ENCODE measurements at regions not wholly inside any gene's neighbourhood (a gene's known extent, or its start where the extent isn't known, plus 50 kb on each side); places are given as distances from the start of the nearest gene placed in this dataset.

DNA sequence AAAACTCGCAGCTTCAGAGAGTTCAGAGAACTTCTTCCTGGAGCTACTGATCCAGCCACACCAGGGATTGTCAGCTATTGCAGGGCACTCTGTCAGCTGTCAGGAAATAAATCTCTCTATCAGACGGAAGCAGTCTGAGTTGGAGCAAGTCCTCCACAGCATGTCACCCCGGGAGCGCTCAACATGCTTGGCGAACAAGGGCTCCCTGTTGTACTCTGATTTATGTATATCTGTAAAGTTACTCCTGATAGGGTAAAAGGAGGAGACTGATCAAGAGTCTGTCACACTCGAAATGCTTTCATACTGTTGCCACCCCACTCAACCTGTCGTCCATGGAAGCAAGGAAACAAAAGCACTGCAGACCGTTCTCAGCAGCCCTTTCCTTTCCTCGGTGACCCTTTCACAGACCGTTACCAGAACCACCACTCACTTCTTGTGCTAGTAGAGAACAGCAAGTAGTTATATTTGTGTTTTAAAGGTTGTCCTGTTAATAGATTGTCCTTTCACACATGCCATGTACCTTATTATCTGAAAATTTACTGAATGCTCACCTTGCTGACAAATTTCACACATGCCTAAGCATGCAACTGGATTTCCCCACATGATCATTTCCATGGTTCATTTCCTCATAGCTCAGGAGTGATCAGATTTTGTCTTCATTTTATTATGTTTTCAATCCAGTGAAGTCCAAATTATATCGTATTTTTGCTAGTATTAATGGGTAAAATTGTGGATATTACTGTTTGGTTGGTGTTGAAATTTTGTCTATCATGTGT lies 2108.9 kb upstream of the TENM3 start:
- peaks cover 0 to 4% of the 10 kb centered on the region in 2 donors for H3K4me1 ChIP-seq (ENCODE audit: control insufficient read depth in 1 of 2, insufficient read depth in 2 of 2, low read length in 2 of 2)
- H3K27me3 ChIP-seq (ENCODE audit: control insufficient read depth in 1 of 2, insufficient read depth in 2 of 2, low read length in 2 of 2) = no peaks in the 10 kb centered on the region
- no peak overlapping the region for H3K9ac ChIP-seq (ENCODE audit: low read depth in 1 of 2, low read length in 2 of 2)
- no peaks in the 10 kb centered on the region for H3K9me3 ChIP-seq (ENCODE audit: control insufficient read depth in 1 of 2, low read length in 2 of 2)
- no peaks in the 10 kb centered on the region for H3K36me3 ChIP-seq (ENCODE audit: control insufficient read depth in 1 of 2, insufficient read depth in 2 of 2, low read length in 2 of 2)
- no peak overlapping the region for H3K27ac ChIP-seq (ENCODE audit: low read depth, low read length)
- peak overlapping the region; percentile 53 to 62 for H3K4me3 ChIP-seq (ENCODE audit: low read depth in 1 of 2, low read length in 2 of 2)

DNA sequence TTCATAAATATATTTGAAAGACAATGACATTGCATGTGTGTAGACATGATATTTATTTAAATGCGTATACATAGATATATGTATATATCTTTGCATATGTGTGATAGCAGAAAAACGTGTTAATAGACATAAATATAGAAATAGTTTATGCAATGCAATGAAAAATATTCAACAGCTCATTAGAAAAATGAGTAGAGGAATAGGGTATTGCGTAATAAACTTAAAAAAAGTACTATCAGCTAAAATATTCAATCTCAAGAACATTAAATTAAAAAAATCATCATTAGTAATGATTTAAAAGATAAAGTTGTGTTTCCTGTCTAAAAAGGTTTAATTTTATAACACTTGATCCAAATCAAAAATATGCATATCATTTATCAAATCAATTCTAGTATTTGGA lies 2101.5 kb upstream of the TENM3 start:
- Histone ChIP-seq H3K9ac (ENCODE audit: low read depth in 1 of 2, low read length in 2 of 2) (no peak overlapping the region), H3K36me3 (ENCODE audit: control insufficient read depth in 1 of 2, insufficient read depth in 2 of 2, low read length in 2 of 2) (no peaks in the 10 kb centered on the region), H3K4me1 (ENCODE audit: control insufficient read depth in 1 of 2, insufficient read depth in 2 of 2, low read length in 2 of 2) (no peaks in the 10 kb centered on the region), H3K27ac (ENCODE audit: low read depth, low read length) (no peak overlapping the region), H3K4me3 (ENCODE audit: low read depth in 1 of 2, low read length in 2 of 2) (no peak overlapping the region), H3K9me3 (ENCODE audit: control insufficient read depth in 1 of 2, low read length in 2 of 2) (no peaks in the 10 kb centered on the region), H3K27me3 (ENCODE audit: control insufficient read depth in 1 of 2, insufficient read depth in 2 of 2, low read length in 2 of 2) (no peaks in the 10 kb centered on the region)

DNA sequence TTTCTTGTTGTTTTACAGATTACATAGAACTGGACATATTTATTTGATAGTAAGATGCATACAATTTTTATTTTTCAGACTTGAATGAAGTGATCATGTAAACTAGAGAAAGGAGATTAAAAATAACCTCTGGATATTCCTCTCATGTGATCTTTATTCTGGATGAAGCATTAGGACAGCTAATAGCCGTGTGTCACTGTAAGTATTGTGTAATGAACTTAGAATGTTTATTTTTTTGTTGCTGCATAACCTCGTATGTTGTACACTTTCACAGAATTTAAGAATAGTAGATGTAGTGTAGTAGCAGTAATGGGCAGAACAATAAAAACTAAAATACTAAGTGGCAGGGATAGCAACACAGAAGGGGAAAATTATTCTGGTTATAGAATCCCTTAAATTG lies 2094.5 kb upstream of the TENM3 start:
- H3K9me3 ChIP-seq (ENCODE audit: control insufficient read depth in 1 of 2, low read length in 2 of 2) = no peaks in the 10 kb centered on the region
- no peak overlapping the region for H3K4me3 ChIP-seq (ENCODE audit: low read depth in 1 of 2, low read length in 2 of 2)
- H3K4me1 ChIP-seq (ENCODE audit: control insufficient read depth in 1 of 2, insufficient read depth in 2 of 2, low read length in 2 of 2) = no peaks in the 10 kb centered on the region
- H3K27me3 ChIP-seq (ENCODE audit: control insufficient read depth in 1 of 2, insufficient read depth in 2 of 2, low read length in 2 of 2) = no peaks in the 10 kb centered on the region
- H3K9ac ChIP-seq (ENCODE audit: low read depth in 1 of 2, low read length in 2 of 2) = no peak overlapping the region
- no peaks in the 10 kb centered on the region for H3K36me3 ChIP-seq (ENCODE audit: control insufficient read depth in 1 of 2, insufficient read depth in 2 of 2, low read length in 2 of 2)
- no peak overlapping the region for H3K27ac ChIP-seq (ENCODE audit: low read depth, low read length)

DNA sequence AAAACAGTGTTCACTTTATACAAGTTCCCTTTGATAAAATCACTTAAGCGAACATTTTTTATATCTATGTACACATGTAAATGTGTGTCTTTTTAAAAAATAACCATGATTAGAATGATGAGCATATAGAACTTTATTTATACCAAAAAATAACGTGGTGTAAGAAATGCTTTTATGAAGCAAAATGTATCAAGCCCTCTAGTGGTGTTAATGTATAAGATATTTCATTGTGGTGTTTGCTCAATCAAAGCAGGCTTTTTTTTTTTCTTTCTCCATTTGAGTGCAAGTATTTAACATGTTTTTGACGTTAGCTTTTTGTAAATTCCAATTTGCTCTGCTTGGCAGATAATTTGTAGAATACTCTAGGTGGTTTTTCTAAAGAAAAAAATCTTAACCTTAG lies 2092.4 kb upstream of the TENM3 start:
- Histone ChIP-seq H3K36me3 (ENCODE audit: control insufficient read depth in 1 of 2, insufficient read depth in 2 of 2, low read length in 2 of 2) (no peaks in the 10 kb centered on the region), H3K27me3 (ENCODE audit: control insufficient read depth in 1 of 2, insufficient read depth in 2 of 2, low read length in 2 of 2) (no peaks in the 10 kb centered on the region), H3K4me1 (ENCODE audit: control insufficient read depth in 1 of 2, insufficient read depth in 2 of 2, low read length in 2 of 2) (no peaks in the 10 kb centered on the region), H3K9me3 (ENCODE audit: control insufficient read depth in 1 of 2, low read length in 2 of 2) (no peaks in the 10 kb centered on the region), H3K27ac (ENCODE audit: low read depth, low read length) (no peak overlapping the region), H3K4me3 (ENCODE audit: low read depth in 1 of 2, low read length in 2 of 2) (no peak overlapping the region), H3K9ac (ENCODE audit: low read depth in 1 of 2, low read length in 2 of 2) (no peak overlapping the region)

DNA sequence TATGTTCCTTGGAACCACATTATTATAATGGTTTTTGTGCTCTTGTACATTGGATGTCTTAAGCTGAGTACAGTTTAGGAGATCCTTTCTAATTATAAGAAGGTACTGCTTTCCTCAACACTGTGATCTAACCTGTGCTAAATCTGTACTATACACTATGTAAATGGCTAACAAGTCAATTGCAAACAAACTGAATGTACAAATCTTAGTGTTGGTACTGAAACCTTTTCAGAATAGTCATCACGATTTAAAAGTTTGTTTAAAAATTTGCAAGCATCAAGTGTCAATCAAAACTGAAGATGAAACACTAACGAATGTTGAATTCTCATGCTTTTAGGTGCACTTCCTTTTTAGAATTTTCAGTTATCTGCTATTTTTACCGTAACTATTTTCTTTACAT lies 2090.4 kb upstream of the TENM3 start:
- H3K27me3 ChIP-seq (ENCODE audit: control insufficient read depth in 1 of 2, insufficient read depth in 2 of 2, low read length in 2 of 2) = no peaks in the 10 kb centered on the region
- no peaks in the 10 kb centered on the region for H3K4me1 ChIP-seq (ENCODE audit: control insufficient read depth in 1 of 2, insufficient read depth in 2 of 2, low read length in 2 of 2)
- H3K9ac ChIP-seq (ENCODE audit: low read depth in 1 of 2, low read length in 2 of 2) = no peak overlapping the region
- H3K4me3 ChIP-seq (ENCODE audit: low read depth in 1 of 2, low read length in 2 of 2) = no peak overlapping the region
- H3K9me3 ChIP-seq (ENCODE audit: control insufficient read depth in 1 of 2, low read length in 2 of 2) = no peaks in the 10 kb centered on the region
- no peaks in the 10 kb centered on the region for H3K36me3 ChIP-seq (ENCODE audit: control insufficient read depth in 1 of 2, insufficient read depth in 2 of 2, low read length in 2 of 2)
- no peak overlapping the region for H3K27ac ChIP-seq (ENCODE audit: low read depth, low read length)

DNA sequence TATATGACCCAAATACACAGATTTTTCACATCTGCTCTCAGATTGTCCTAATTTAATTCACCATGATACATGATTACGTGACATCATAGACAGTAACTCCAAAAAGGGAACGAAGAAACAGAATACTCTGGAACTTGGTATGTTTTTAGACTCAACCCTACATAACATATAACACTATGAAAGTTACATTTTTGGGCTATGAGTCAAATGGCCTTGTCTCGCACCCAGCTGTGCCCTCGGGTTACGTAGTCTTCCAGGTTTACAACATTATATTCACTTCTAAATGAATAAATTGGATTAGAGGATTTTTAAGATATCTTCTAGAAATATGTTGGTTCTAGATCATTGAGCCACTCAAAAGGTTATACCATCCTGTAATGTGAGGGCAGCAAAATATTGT lies 2089.6 kb upstream of the TENM3 start:
- H3K4me3 ChIP-seq (ENCODE audit: low read depth in 1 of 2, low read length in 2 of 2) = no peak overlapping the region
- H3K9ac ChIP-seq (ENCODE audit: low read depth in 1 of 2, low read length in 2 of 2) = no peak overlapping the region
- no peaks in the 10 kb centered on the region for H3K36me3 ChIP-seq (ENCODE audit: control insufficient read depth in 1 of 2, insufficient read depth in 2 of 2, low read length in 2 of 2)
- H3K27ac ChIP-seq (ENCODE audit: low read depth, low read length) = no peak overlapping the region
- H3K9me3 ChIP-seq (ENCODE audit: control insufficient read depth in 1 of 2, low read length in 2 of 2) = no peaks in the 10 kb centered on the region
- H3K27me3 ChIP-seq (ENCODE audit: control insufficient read depth in 1 of 2, insufficient read depth in 2 of 2, low read length in 2 of 2) = no peaks in the 10 kb centered on the region
- H3K4me1 ChIP-seq (ENCODE audit: control insufficient read depth in 1 of 2, insufficient read depth in 2 of 2, low read length in 2 of 2) = no peaks in the 10 kb centered on the region

DNA sequence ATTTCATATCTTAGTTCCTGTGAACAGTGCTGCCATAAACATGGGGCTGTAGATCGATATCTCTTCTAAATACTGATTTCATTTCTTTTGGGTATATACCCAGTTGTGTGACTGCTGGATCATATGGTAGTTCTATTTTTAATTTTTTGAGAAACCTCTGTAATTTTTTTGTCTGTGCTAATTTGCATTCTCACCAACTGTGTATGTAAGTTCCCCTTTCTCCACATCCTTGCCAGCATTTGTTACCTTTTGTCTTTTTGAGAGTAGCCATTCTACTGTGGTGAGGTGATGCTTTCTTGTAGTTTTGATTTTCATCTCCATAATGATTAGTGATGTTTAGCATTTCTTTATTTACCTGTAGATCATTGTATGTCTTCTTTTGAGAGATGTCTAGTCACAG lies 2086.5 kb upstream of the TENM3 start:
- Histone ChIP-seq H3K9me3 (ENCODE audit: control insufficient read depth in 1 of 2, low read length in 2 of 2) (no peaks in the 10 kb centered on the region), H3K36me3 (ENCODE audit: control insufficient read depth in 1 of 2, insufficient read depth in 2 of 2, low read length in 2 of 2) (no peaks in the 10 kb centered on the region), H3K4me1 (ENCODE audit: control insufficient read depth in 1 of 2, insufficient read depth in 2 of 2, low read length in 2 of 2) (no peaks in the 10 kb centered on the region), H3K9ac (ENCODE audit: low read depth in 1 of 2, low read length in 2 of 2) (no peak overlapping the region), H3K4me3 (ENCODE audit: low read depth in 1 of 2, low read length in 2 of 2) (no peak overlapping the region), H3K27me3 (ENCODE audit: control insufficient read depth in 1 of 2, insufficient read depth in 2 of 2, low read length in 2 of 2) (no peaks in the 10 kb centered on the region), H3K27ac (ENCODE audit: low read depth, low read length) (no peak overlapping the region)

DNA sequence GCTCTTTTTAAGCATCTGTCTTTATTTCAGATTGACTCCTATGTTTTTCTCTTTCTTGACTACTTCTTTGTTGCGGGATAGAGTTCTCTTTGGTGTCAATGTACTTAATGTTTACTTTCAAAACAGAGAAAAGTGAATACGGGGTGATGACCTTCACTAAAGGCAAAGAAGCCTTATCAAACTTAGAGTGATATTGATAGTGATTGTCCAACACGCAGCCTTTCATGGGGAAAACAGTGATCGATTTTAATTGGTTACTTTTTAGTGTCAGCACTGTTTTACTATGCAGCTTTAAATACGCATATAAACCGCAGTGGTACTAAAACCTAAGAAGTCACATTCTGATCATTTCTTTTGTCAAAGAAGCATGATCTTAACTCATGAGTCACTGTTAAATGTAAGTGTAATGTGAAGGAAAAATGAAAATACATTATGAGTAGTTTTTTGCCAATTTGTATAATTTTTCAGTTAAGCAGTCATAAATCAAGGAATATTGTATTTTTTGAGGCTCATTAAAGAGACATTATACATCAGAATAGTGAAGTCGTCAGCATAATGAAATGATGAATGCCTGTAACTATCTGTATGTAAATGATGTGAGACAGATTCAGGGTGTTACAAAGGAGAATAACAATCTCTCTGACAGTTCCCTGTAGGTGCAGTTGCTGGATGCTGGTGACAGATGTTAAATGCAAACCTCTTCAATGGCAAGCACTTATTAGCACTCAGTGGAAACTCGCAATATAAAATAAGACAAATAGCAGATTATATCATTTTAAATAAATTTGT lies 2082.8 kb upstream of the TENM3 start:
- no peak overlapping the region for H3K27ac ChIP-seq (ENCODE audit: low read depth, low read length)
- H3K9ac ChIP-seq (ENCODE audit: low read depth in 1 of 2, low read length in 2 of 2) = no peak overlapping the region
- H3K9me3 ChIP-seq (ENCODE audit: control insufficient read depth in 1 of 2, low read length in 2 of 2) = no peaks in the 10 kb centered on the region
- H3K27me3 ChIP-seq (ENCODE audit: control insufficient read depth in 1 of 2, insufficient read depth in 2 of 2, low read length in 2 of 2) = no peaks in the 10 kb centered on the region
- H3K36me3 ChIP-seq (ENCODE audit: control insufficient read depth in 1 of 2, insufficient read depth in 2 of 2, low read length in 2 of 2) = no peaks in the 10 kb centered on the region
- H3K4me3 ChIP-seq (ENCODE audit: low read depth in 1 of 2, low read length in 2 of 2) = no peak overlapping the region
- no peaks in the 10 kb centered on the region for H3K4me1 ChIP-seq (ENCODE audit: control insufficient read depth in 1 of 2, insufficient read depth in 2 of 2, low read length in 2 of 2)

DNA sequence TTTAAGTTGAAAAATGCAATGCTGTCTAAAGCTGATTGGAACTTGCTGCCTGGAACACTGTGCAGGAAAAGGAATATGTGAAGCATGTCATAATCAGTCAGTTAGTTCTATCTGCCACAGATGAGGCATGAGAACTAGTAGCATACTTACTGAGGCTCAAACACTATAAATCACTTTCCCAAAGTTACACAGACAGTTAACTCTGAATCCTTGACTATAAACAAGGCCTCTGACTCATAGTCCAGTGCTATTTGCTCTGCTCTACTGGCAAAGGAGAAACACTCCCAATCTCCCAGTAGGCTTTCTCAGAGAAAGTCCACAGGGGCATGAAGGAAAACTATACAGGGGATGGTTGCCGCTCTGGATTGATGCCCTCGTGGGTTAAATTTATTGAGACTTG lies 2078.4 kb upstream of the TENM3 start:
- Histone ChIP-seq H3K4me3 (ENCODE audit: low read depth in 1 of 2, low read length in 2 of 2) (no peak overlapping the region), H3K27me3 (ENCODE audit: control insufficient read depth in 1 of 2, insufficient read depth in 2 of 2, low read length in 2 of 2) (no peaks in the 10 kb centered on the region), H3K9me3 (ENCODE audit: control insufficient read depth in 1 of 2, low read length in 2 of 2) (no peaks in the 10 kb centered on the region), H3K36me3 (ENCODE audit: control insufficient read depth in 1 of 2, insufficient read depth in 2 of 2, low read length in 2 of 2) (no peaks in the 10 kb centered on the region), H3K4me1 (ENCODE audit: control insufficient read depth in 1 of 2, insufficient read depth in 2 of 2, low read length in 2 of 2) (no peaks in the 10 kb centered on the region), H3K9ac (ENCODE audit: low read depth in 1 of 2, low read length in 2 of 2) (no peak overlapping the region), H3K27ac (ENCODE audit: low read depth, low read length) (no peak overlapping the region)

DNA sequence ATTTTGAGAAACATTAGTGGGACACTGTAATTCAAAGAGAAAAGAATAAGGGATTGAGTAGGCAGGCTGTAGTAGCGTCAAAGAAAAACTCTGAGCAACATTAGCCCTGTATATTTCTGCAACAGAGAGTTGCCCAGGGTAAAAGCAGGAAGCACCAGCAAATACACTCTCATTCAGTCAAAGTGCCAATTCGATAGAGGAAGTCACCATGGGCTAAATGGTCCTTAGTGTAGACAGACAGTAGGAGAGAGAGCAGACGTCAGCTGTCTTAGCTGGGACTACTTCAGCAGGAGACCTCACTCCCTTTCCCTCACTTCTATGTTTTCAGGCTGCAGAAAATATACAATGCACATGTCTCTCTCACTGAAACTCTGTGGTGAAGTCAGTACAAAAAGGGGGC lies 2073.8 kb upstream of the TENM3 start:
- H3K27me3 ChIP-seq (ENCODE audit: control insufficient read depth in 1 of 2, insufficient read depth in 2 of 2, low read length in 2 of 2) = no peaks in the 10 kb centered on the region
- H3K9ac ChIP-seq (ENCODE audit: low read depth in 1 of 2, low read length in 2 of 2) = no peak overlapping the region
- H3K4me3 ChIP-seq (ENCODE audit: low read depth in 1 of 2, low read length in 2 of 2) = no peak overlapping the region
- no peaks in the 10 kb centered on the region for H3K4me1 ChIP-seq (ENCODE audit: control insufficient read depth in 1 of 2, insufficient read depth in 2 of 2, low read length in 2 of 2)
- H3K36me3 ChIP-seq (ENCODE audit: control insufficient read depth in 1 of 2, insufficient read depth in 2 of 2, low read length in 2 of 2) = no peaks in the 10 kb centered on the region
- no peaks in the 10 kb centered on the region for H3K9me3 ChIP-seq (ENCODE audit: control insufficient read depth in 1 of 2, low read length in 2 of 2)
- no peak overlapping the region for H3K27ac ChIP-seq (ENCODE audit: low read depth, low read length)
